SKM-1 (cell line): ENCODE measurements at regions not wholly inside any gene's neighbourhood (a gene's known extent, or its start where the extent isn't known, plus 50 kb on each side); places are given as distances from the start of the nearest gene placed in this dataset.

Experiments used
- DNase-seq: peaks from one replicate; lab custom pipeline; 2025; ENCODE audit not compliant: unreplicated experiment; lab: John Stamatoyannopoulos, UW

DNA sequence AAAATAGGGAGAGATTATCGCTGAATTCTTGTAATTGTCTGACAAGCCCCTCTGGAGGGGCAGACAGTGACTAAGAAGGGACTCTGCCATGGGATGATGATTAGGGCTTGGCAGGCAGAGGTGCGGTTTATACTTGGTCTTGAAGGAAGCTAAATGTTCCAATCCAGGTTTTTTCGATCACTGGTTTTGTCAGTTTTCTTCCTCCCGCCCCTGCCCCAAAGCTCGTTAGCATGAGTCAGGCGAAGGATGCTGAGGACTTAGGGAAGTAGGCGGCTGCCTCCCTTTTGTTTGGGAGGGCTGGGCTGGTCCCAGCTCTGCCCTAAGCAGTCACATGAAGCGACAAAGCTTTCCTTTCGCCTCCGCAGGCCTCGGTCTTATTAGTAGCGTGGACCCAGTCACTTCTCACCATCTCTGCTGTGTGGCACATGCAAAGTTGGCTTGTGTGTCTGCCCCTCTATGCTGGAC lies 314.2 kb downstream of the CDC5L start:
- no peak for DNase-seq

DNA sequence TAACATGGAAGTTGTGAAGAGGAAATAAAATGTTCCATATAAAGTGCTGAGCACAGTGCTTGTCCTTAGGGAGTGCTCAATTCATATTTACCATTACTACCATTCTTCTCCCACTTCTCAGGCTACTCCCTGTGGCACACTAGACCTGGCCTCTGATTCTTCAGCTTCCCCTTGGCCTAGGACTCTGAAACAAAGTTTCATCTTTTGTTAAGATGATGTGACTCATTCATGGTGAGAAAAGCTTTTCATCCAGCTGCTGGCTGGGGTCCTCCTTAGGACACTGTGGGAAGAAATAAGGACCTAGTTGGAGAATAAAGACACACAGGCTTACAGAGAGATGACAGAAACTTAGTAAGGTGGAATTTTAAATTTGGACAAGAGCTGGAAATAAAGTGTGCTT lies 314.8 kb downstream of the CDC5L start:
- no peak for DNase-seq

DNA sequence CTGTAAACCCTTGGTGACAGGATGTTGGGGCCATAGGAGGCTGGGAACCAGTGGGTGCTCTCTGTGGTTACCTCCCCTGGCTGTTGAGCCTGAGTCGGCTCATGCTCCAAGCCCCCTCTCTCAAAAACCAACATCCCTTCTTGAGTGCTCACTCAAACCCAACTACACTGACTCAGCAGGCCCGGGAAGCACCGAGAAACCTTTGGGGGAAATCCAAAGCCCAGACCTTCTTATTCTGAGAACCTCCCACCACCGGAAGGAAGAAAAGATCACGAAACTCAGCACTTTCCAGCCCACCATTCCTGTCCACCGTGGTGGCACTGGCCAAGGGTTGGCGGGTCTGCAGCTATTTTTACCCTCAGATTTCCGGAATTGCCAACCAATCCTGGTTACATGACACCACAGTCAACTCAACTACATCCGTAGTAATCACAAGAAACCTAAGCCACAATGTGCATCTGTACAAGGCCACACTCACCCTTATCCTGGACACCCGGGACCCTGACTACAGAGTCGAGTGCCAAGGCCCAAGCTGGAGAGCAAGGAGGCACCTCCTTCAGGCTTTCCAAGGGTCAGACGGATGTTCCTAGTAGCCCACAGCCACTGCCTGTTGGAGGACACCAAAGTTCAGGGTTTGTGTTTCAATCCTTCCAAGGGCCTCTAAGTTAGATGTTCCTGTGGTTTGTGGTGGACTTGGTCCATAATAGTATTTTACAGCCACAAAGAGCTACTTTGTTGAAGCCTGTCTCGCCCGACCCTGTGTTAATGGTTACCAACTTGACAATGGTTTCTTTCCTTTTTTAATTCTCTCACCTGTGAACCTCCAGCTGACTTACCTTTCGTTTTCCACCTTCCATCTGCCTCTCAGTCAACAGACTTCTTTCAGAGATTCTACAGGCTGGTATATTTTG lies 317.0 kb downstream of the CDC5L start:
- DNase-seq, result no peak

DNA sequence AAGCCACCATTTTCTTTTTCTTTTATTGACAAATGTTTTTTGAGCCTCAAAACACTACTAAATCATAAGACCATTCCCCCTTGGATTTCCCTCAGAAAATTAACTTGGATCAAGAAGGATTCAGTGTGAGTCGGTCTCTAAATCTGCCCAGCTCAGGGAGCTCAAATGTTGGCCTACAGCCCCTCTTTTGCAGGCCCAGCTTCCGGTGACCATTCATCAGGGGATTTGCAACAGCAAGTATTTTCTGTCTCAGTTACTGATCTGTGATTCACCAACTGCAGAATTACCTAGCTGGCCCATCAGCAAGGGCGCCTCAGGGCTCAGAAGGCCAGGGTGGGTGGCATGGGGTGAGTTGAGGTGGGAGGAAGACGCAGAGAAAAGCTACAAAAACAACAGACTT lies 318.1 kb downstream of the CDC5L start:
- no peak for DNase-seq

DNA sequence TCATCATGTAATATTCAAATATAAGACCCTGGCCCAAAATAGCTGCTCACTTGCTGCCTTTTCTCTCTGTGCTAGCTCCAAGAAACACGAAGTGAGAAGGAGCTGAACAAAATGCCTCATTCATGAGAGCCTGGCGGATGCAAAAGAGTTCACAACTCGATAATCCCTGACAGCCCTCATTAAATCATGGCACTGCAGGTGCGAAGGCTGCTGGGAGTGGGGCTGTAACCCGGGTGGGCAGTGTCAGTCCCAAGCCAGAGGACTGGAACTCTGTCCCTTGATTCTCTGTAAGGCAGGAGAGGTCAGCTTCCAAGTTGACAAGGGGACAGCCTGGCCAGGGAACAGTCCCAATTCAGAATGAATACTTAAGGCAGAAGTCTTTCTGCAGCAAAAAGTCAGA lies 318.5 kb downstream of the CDC5L start:
- DNase-seq, result no peak

DNA sequence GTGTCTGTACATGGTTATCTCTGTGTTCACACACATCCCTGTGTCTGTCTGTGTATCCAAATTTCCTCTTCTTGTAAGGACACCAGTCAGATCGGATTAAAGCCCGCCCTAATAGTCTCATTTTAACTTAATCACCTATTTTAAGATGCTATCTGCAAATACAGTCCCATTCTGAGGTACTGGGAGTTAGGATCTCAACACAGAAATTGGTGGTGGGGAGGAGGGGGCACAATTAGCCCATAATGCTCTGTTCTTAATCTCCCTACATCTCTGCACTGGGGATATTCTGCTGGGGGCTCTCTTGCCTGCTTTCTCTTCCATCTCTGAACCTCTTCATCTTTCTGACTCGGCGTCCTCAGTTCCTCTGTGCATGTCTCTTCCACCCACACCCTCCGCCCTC lies 320.7 kb downstream of the CDC5L start:
- DNase-seq, result no peak

DNA sequence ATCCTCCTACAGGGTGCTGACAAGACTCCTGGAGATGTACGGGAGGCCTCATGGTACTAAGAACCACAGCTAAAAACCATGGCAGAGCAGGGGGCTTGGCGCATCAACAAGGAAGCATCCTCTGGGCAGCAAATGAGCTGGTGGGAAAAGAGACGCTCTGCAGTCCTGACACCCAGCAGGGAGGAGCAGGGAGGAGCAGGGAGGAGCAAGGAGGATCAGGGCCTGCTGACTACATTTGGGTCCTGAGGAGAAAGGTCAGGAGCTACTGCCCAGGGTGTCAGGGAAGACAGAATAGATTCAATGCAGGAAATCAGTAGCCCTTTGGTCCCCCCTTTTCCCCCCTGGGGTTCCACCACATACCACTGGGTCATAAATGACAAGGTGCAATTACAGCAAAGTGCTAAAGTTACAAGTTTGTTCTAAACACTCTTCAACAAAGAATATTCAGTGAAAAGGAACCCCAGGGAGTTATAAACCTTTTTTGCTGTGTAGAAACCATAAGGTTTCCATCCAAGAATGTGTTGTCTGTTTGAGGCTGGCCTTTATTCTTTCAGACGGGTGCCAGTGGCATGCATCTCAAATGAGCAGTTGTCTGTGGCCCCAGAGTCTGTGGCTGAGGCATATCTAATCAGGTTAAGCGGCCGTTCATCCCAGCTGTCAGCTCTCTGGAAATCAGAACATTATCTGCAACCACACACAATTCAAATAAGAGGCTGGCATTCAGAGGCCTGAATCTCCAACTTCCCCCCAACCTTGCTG lies 325.0 kb downstream of the CDC5L start:
- DNase-seq, result no peak

DNA sequence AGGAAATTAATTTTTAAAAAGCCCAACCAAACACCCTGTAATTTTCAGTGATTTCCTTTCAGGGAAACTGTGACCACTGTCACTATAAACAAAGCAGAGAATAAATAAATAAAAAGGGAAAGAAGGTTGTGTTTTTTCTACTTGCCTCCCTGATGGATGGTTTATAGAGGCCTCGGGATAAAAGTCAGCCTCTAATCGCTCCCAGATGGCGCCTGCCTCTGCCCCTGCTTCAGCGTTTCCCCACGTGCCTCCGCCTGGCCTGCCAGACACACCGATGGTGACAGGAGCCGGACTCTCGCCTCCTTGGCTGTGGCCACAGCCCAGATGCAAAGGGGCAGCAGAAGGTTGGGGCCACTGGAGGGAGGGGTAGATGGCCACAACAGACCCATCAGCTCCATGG lies 327.7 kb downstream of the CDC5L start:
- no peak for DNase-seq

DNA sequence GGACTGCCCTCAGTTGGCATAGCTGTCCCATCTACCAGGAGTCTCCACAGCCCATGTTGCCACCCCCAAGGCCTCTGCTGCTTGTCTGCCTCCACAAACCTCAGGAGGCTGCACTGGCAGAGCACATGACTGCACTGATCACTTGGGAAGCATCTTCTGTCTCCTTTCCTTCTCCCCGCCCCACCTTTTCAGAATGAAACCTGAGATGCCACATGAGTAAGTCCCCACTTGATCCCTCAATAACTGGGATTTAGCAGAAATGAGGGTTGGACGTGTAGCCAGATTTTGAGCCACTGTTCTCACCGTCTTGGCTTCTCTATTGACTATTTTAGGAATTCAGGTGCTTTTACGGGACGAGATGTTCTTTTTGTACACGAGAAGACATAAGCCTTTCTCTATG lies 328.4 kb downstream of the CDC5L start:
- no peak for DNase-seq

DNA sequence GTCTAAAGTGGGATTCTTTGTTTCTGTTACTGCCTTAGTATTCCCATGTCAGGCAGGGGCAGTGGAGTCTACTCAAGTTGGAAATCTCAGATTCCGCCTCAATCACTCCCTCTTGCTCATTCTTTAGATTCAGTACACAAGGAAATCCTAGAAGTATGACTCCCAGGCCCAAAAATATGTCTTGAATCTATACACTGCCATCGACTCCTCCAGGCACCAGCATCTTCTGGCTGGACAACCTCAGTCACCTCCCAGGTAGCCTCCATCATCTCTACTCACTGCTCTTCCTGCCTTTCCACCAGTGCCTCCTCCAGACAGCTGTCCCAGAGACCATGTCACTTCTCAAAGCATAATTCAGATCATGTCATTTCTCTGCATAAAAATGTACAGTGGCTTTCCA lies 329.9 kb downstream of the CDC5L start:
- DNase-seq, result no peak

DNA sequence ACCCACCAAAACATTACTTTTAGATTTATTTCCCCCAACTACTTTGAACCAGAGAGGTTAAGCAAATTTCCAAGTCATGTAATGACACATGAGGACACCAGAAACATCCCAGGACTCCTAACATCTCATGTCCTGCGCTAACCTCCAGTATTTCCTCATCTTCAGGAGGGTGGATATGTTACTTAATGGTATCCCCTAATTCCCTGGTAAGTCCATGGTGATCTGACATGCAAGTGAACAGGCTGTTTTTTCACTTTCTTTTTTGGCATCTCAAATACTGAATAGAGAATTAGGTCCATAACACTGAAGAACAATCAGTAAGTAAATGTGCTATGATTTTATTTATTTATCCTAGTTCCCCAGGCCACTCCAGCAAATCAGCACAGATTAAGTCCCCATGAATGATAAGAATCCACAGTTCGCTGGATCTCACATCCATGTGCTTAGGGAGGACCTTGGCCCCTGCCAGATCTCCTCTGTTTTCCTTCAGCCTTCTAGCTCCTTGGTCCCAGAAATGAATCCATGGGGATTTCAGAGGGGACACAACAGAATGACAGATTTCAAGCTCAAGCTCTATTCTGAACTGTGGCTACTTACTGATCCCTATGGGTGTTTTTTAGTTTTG lies 334.6 kb downstream of the CDC5L start:
- DNase-seq, result no peak

DNA sequence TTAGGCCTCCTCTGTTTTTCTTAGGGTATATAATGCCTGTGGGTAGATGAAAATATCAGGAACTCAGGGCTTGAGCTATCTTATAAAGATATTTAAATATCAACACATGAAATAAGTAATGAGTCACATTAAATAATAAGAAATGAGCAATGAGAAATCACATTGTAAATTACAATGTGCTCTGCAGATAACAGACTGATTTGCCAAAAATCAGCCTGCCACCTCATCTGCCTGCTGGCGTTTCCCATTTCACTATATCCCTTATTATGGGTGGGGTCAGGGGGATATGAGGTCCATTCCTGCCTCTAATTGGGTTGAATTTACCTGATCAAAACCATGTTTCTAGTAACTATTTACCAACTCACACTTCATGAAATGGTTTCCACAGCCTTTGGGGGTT lies 335.2 kb downstream of the CDC5L start:
- no peak for DNase-seq

DNA sequence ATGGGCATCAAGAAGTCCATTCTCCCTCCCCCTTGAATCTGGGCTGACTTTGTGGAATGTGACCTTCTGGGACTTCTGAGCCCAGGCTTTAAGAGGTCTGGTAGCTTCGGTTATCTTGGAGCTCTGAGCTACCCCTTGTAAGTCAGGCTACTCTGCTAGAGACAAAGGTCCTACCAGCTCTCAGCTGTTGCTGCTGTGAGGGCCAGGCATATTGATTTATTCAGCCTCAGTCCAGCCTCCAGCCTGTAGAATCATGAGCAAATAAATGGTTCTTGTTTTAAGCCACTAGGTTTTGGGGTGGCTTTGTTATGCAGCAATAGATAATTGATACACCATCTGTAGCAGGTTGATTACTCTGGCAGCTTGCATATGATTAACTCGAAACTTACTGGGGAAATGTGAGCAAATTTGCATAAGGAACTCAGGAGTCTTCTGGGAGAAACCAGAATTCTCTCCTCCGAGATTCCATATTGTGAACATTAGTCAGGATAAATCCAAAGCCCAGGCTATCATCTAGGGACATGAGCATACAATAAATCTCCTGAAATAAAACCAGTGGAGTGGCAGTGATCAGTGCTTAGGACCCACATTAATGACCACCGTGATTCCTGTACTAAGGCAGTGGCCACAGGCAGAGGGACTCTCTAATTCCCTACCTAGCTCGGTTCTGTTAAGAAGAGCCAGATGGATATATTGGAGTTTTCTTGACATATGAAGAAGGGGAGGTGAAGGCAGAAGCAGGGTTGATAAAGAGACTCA lies 336.1 kb downstream of the CDC5L start:
- DNase-seq, result no peak

DNA sequence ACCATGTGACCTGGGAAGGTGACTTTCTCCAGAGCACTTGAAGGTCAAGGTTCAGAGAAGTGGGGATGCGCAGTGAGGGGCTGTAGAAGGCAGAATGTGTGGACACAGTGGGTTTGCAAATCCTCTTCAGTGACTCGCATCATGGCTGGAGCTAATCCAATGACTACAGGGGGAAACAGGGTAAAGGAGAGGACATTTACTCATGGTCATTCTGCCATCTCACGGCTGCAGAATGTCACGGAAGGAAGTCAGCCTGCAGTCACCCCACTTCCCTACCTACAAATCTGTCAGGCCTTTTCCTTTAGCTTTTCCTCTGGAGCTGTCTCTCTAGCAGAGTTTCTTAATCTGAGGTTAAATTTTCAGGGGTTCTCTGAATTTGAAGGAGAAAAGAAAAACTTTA lies 337.6 kb downstream of the CDC5L start:
- DNase-seq, result no peak

DNA sequence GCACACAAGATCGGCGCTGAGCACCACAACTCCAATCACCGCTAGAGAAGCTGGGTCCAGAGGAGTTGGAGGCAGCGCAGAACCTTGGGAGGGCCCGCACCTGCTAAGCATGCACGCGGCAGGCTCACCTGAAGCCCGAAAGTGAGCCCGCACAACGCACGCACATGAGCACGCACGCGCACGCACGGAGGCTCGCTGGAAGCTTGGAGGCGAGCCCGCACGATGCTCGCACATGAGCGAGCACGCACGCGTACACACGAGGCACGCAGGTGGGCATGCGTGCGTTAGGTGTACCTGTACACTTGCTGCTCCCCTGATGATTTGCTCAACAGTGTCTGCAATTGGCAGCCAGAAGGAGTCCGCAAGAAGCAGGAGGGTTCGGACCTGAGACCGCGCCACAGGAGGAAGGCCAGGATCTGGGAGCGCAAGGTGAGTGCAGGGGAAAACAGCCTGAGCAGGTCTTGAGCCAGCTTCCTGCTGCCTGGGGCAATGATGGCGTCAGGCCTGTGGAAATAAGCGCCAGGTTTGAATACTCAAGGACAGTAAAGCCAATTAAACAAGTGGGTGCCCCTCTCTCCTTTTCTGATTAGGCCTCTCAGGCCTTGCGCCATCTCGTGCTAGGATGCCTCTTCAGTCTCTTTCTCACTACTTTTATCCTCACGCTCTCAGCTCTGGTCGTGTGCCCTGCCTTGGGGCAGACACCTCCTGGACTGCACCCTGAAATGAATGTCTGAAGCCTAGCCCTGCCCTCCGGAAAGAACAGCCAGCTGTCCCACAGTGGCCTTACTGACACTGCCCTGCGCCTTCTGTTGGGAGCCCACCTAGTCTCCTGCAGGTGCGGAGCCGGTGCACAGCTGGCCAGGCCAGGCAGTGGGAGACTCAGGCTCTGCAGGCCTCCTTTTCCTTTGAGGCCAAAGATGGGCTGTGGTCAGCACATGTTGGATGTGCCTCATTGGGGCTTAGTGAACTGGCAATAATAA lies 340.4 kb downstream of the CDC5L start:
- no peak for DNase-seq

DNA sequence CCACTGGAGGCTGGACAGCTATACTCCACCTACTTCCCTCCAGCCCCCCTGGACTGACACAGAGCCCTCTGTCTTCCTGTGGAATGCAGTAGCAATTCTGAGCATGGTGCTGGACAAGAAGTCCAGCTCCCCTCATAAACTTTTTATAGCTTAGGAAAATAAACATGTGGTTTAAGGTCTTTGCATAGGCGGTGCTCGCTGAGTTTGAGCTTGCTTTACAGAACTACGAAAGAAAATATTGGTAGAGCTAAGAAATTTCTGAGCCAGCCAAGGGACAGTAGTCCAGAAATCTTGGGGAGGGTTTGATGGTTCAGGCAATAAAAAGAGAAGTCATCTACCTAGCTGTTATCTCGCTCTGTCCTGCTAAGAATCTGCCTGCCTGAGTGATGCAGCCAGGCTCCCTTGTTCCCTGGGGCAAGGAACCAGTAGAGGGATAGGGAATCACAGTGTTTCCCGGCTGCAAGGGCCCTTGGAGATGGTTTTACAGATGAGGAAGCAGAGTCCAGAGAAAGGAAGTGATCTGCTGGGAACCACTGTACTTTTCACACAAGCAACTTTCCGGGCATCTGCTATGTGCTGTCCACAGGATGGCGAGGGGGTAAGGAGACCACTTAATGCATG lies 343.4 kb downstream of the CDC5L start:
- DNase-seq, result no peak

DNA sequence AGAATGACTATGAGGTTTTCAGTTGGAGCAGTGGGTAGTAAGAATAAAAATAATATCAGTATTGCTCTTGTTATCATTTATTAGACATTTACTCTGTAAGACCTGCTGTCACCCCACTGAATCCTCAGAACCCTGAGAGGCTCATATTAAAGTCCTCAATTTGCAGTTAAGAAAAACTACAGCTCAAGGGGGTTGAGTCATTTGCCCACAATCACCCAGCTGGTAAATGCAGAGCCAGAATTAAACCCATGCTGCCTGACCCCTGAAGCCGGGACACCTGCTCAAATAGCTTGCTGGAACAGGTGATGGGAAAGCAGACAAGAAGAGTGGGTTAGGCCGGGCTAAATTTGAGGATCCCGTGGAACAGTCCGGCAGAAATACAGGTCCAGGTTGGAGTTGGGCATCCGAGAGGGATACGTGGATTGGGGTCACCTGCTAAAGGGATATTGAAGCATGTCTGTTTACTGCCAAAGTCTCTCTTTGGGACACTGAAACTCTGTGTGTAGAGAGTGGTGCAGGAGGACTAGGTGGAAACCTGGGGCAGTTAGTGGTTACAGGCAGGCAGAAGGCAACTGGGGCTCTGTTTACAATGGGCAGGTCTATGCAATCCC lies 344.1 kb downstream of the CDC5L start:
- DNase-seq, result no peak

DNA sequence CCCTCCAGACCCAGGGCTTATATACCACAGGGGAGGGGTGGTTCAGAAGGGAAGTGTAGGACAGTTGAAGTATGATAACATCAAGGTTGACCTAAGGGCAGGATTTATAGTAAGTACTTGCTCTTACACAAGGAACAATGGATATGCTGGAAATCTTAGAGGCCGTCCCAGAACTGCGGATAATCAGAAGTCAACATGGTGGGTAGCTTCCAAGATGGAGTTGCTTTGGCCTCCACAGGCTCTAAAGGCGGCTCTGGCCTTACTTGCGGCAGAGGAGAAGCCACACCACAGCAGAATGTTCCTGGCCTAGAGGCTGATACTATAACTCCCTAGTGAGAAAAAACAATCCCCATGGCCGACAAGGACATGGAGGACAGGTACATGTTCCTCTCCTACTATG lies 344.7 kb downstream of the CDC5L start:
- DNase-seq, result no peak

DNA sequence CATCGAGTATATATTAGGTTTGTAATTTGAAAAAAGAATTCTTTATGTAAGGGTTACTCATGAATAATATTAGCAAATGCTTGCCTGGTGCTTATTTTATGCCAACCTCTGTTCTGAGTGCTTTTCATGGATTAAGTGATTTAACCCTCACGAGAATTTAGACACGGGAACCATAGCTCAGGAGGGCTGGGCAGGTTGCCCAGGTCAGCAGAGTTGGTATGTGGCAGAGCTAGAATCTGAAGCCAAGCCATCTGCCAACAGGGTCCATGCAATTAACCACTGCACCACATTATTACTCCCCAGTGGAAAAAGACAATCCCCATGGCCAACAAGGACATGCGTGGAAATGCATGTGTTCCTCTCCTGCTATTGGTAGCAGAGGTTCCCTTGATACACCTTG lies 345.6 kb downstream of the CDC5L start:
- no peak for DNase-seq
